GM21367 (cell line): ENCODE measurements at regions not wholly inside any gene's neighbourhood (a gene's known extent, or its start where the extent isn't known, plus 50 kb on each side); places are given as distances from the start of the nearest gene placed in this dataset.

ENCODE experiments used
- ATAC-seq: cut with Tn5 transposase; IDR thresholded peaks from one replicate; pipeline ENCODE4 v1.9.1; 2021; ENCODE audit not compliant: unreplicated experiment

DNA sequence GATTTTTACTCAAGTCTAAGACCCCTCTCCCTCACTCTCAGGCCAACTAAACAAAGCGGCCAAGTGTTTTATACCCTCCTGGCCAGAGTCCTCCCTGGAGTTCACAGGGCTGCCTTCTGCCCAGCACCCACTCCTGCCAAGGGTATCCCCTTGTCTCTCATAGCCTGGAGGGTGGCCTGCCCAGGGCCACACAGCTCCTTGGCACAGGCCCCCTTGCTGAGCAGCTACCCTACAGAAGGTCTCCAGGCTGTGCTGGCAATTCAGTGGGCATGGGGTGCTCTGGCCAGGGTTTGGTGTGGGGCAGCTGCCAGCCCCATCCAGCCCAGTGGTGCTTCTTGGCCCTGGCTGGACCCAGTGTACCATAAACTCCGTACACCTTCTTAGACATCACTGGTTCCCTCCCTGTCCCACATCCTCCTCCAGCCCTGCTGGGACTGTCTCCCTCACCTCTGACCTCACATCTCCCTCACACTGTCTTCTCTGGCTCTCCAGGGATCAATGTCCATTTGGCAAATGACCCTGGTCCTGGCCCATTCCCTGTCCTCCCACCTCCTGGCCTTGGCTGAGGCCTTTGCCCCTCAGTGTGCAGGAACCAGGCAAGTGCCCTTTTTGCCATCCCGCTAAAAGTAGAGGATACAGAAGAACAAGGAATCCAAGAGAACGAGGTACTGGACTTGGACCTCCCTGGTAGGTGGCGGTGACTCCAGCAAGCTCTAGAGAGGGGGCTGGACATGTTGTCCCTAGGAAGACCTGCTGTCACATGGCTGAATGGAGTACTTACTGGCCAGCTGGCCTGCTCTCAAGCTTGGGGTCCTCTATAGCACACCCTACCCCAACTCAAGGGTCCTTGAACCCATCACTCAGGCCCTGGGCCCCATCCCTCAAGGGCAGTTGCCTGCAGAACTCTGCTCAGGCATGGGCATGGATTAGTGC lies 50.0 kb upstream of the TRPM1 start:
- no peak for ATAC-seq

GRCh38 chr15:31153531-31153930 lies 52.0 kb upstream of the TRPM1 start:
- no peak for ATAC-seq

GRCh38 chr15:31155151-31155550 lies 53.6 kb upstream of the TRPM1 start:
- ATAC-seq, result no peak

DNA sequence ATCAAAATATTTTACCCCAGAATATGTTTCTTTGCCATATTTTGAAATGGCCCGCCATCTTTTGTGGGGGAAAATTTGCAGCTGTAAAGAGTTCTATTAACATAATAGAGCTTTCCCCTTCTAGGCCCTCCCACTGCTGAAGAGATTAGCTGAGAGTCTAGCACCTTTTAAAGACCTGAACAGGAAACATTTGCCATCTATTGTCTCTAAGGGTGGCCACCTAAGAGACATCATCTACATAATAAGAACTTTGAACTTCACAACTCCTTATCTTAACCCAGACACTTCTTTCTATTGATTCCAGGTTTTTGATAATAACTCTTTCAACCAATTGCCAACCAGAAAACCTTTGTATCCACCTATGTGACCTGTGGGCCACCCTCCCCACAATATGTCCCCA lies 54.7 kb upstream of the TRPM1 start:
- no peak for ATAC-seq

- ATAC-seq, result no peak
Measured at GRCh38 chr15:31156808-31157207, 55.3 kb upstream of the TRPM1 start.

- ATAC-seq, result no peak
Measured at GRCh38 chr15:31157644-31158069, 56.1 kb upstream of the TRPM1 start.

GRCh38 chr15:31158858-31159569 lies 57.5 kb upstream of the TRPM1 start:
- no peak for ATAC-seq

- no peak for ATAC-seq
Measured at GRCh38 chr15:31159837-31160236, 58.3 kb upstream of the TRPM1 start.

DNA sequence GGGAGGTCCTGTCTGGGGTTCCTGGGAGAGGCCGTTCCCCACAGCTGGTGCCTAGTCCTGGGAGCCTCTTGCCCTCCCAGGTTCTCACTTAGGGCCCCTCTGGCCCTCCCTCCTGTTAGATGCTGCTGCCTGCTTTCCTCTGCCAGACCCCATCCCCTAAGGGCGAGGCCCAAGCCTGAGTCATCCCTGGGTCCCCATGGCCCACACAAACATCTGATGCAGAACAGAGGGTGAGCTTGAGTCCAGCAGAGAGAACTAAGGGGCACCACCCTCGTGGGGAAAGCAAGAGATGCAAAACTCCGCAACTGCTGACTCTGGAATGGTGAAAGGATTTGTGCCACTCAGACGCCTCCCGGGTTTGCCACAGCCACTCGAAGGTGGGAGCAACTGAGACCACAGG lies 58.8 kb upstream of the TRPM1 start:
- no peak for ATAC-seq

- no peak for ATAC-seq
Measured at GRCh38 chr15:31160740-31161495, 59.4 kb upstream of the TRPM1 start.

DNA sequence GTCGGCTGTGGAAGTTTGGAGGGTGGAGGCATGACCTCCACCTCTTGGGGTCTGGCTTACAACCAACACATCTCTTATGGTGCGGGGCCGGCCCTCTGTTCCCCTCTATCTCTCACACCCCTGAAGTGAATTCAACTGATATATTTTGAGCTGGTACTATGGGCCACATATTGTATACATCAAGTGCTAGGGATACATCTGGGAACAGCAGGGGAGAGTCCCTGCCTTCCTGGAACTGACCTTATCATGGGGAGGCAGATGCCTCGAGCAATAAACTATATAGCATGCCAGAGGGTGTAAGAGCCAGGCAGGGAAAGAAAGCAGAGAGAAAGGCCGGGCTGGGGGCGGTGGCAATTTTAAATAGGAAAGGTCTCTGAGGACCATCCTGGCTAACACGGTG lies 60.4 kb upstream of the TRPM1 start:
- ATAC-seq, result no peak

DNA sequence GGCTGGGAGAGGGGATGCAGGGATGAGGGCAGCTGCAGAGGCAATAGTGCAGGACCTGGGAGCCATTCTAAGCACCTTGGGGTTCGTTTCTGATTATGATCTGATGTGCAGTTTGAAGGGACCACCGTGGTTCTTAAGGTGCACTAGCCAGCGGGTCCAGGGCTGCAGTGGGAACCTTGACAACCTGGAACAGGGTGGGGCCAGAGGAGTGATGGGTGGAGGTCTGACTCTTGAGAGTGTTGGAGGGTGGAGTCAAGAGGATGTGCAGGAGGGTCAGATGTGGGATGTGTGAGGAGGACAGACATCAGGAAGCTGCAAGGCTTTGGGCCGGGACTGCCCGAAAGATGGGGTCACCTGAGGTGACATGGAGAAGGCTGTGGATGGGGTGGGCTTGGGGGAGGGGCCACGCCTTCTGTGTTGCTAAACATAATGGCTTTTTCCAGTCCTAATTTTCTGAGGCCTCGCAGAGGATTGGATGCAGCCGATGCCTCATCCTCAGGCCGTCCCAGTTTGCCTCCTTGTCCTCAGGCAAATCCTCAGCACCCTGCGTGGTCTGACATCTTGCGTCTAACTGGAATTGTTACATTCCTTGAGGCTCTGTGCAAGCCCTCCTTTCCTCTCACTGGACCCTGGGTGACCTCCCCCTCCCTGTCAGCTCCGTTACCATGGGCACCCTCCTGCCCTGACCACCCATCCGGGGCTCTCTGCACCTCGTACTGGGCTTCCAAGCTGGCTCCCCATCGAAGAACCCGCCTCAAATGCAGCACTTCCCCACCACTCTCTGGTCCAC lies 61.4 kb upstream of the TRPM1 start:
- no peak for ATAC-seq

- no peak for ATAC-seq
Measured at GRCh38 chr15:31163769-31164572, 62.4 kb upstream of the TRPM1 start.

GRCh38 chr15:31164573-31164912 lies 63.0 kb upstream of the TRPM1 start:
- no peak for ATAC-seq

DNA sequence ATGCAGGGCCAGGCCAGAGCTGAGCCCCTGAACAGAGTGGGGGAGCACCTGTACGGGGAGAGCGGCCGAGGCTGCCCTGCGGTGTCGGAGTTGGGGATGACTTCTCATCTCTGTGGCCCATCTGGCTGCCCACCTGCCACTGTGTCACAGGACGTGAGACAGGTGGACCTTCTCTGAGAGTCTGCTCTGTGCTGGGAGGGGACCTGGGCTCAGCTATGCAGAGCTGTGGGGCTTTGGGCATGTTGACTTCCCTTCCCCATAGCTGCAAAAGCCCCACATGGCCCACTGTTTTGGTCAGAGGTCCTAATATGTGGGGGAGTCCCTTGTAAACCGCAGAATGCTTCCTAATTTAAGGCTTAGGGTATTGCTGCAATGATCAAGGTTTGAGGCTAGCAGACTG lies 68.0 kb upstream of the TRPM1 start:
- ATAC-seq, result no peak

DNA sequence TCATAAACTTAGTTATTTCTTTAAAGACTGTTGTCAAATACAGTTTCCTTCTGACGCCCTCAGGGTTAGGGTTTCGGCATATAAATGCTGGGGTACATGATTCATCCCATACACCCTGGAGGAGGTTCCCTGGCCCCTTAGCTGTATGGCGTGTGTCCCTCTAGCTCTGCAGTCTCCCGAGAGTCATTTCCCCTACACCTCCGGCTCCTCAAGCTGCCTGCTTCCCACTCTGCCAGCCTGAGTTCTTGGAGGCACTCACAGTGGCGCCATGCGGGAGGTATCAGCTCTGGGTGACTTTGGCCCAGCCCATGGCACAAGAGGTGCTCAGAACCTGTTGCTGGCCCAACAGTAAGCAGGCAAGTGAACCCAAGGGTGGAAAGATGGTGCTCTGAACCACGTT lies 70.2 kb upstream of the TRPM1 start:
- no peak for ATAC-seq

GRCh38 chr15:31172606-31173005 lies 71.1 kb upstream of the TRPM1 start:
- no peak for ATAC-seq

DNA sequence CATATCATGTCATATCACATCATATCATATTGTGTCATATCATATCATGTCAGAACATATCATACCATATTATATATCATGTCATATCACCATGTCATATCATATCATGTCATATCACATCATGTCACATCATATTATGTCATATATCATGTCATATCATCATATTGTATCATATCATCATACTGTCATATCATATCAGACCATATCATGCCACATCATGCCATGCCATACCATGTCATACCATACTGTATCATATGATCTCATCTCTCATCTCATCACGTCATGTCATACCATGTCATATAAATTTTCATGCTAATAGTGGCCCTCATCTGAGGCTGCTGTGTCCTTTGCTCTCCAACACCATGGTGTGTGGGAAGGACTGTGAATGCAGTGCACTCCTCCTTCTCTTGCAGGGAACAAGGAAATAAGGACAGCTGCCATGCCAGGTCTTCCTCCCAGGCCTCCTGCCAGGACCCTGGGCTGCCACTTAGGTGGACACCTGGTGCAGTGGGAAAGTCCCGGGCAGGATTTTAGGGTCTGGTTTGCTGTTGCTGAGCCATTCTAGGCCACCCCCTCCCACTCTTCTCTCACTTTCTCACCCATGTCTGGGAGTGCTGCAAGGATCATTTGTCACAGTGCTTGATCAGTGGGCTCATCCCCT lies 72.4 kb upstream of the TRPM1 start:
- no peak for ATAC-seq

GRCh38 chr15:31175484-31175883 lies 74.0 kb upstream of the TRPM1 start:
- no peak for ATAC-seq

- ATAC-seq, result no peak
Measured at GRCh38 chr15:31177951-31178350, 76.4 kb upstream of the TRPM1 start.
